ENCODE measurements at regions not wholly inside any gene's neighbourhood (a gene's known extent, or its start where the extent isn't known, plus 50 kb on each side); places are given as distances from the start of the nearest gene placed in this dataset.
A peak's percentile ranks its signal among the peaks of the same experiment; 100 is the strongest.
"Not testable (repeated sequence)": the region's sequence is repeated elsewhere in the genome, so short reads cannot be mapped to it uniquely, and the experiment has no call there.

GRCh38 chr20:53814060-53814459 is 220.4 kb upstream of the ZNF217 start:
- peak; percentile 19 for DNase-seq

- DNase-seq = no peak
Measured at GRCh38 chr20:53813636-53814035, 220.0 kb upstream of the ZNF217 start.

GRCh38 chr20:53811577-53811976 is 217.9 kb upstream of the ZNF217 start:
- DNase-seq = no peak

GRCh38 chr20:53810661-53811355 is 217.2 kb upstream of the ZNF217 start:
- DNase-seq = no peak

- DNase-seq = no peak
Measured at GRCh38 chr20:53809728-53810365, 216.2 kb upstream of the ZNF217 start.

GRCh38 chr20:53809217-53809616 is 215.6 kb upstream of the ZNF217 start:
- no peak for DNase-seq

GRCh38 chr20:53808733-53809132 is 215.1 kb upstream of the ZNF217 start:
- DNase-seq = no peak

GRCh38 chr20:53808302-53808701 is 214.7 kb upstream of the ZNF217 start:
- DNase-seq = not testable (repeated sequence)

GRCh38 chr20:53806683-53807401 is 213.2 kb upstream of the ZNF217 start:
- no peak for DNase-seq

GRCh38 chr20:53805895-53806384 is 212.3 kb upstream of the ZNF217 start:
- DNase-seq = peak; percentile 76

GRCh38 chr20:53804920-53805894 is 211.6 kb upstream of the ZNF217 start:
- DNase-seq = no peak

- DNase-seq = not testable (repeated sequence)
Measured at GRCh38 chr20:53804308-53804707, 210.7 kb upstream of the ZNF217 start.

- DNase-seq = no peak
Measured at GRCh38 chr20:53803492-53804155, 210.0 kb upstream of the ZNF217 start.

- no peak for DNase-seq
Measured at GRCh38 chr20:53801609-53802370, 208.2 kb upstream of the ZNF217 start.

GRCh38 chr20:53800883-53801604 is 207.4 kb upstream of the ZNF217 start:
- DNase-seq = no peak

GRCh38 chr20:53800418-53800817 is 206.8 kb upstream of the ZNF217 start:
- no peak for DNase-seq

- DNase-seq = no peak
Measured at GRCh38 chr20:53797085-53797484, 203.4 kb upstream of the ZNF217 start.

GRCh38 chr20:53795170-53795569 is 201.5 kb upstream of the ZNF217 start:
- DNase-seq = peak; percentile 61

GRCh38 chr20:53794529-53795115 is 201.0 kb upstream of the ZNF217 start:
- peak; percentile 42 for DNase-seq

- no peak for DNase-seq
Measured at GRCh38 chr20:53793783-53794383, 200.2 kb upstream of the ZNF217 start.
